ENCODE measurements at regions not wholly inside any gene's neighbourhood (a gene's known extent, or its start where the extent isn't known, plus 50 kb on each side); places are given as distances from the start of the nearest gene placed in this dataset.

- H3K4me1 ChIP-seq: no peaks in the 10 kb centered on the region
These were observed 177.3 kb upstream of the NAALADL2 start for GRCh38 chr3:174681784-174682183.

GRCh38 chr3:174685796-174686195 is 173.3 kb upstream of the NAALADL2 start:
- DNase-seq (ENCODE audit: extremely low spot score): no peak
- WGBS: 96% methylated on average over 4 of the region's 4 CpGs
- Histone ChIP-seq H3K36me3 (no peaks in the 10 kb centered on the region), H3K27ac (replicated peaks in 1 of 4) (no peak overlapping the region), H3K27me3 (no peaks in the 10 kb centered on the region), H3K4me1 (no peaks in the 10 kb centered on the region), H3K9me3 (no peaks in the 10 kb centered on the region), H3K4me3 (no peak overlapping the region)
- TF ChIP-seq POLR2A (IDR thresholded peaks at IDR 0.05; ENCODE audit: low read depth): no peak
- intact Hi-C loops (cut with DNase I): no loop called here

More at GRCh38 chr3:174681784-174682183, 177.3 kb upstream of the NAALADL2 start:
- Histone ChIP-seq H3K27me3 (no peaks in the 10 kb centered on the region), H3K9me3 (no peaks in the 10 kb centered on the region), H3K36me3 (no peaks in the 10 kb centered on the region), H3K27ac (replicated peaks in 1 of 4) (no peak overlapping the region), H3K4me3 (no peak overlapping the region)
- TF ChIP-seq EP300 (IDR thresholded peaks at IDR 0.05) (no peak), POLR2AphosphoS5 (IDR thresholded peaks at IDR 0.05) (no peak), POLR2A (IDR thresholded peaks at IDR 0.05; ENCODE audit: low read depth) (no peak), CTCF (IDR thresholded peaks at IDR 0.05) (no peak)
- WGBS: 93% methylated on average over 1 of the region's 1 CpG
- intact Hi-C loops (cut with DNase I): no loop called here
- DNase-seq (ENCODE audit: extremely low spot score): no peak

GRCh38 chr3:174697310-174697709 is 161.8 kb upstream of the NAALADL2 start:
- Histone ChIP-seq H3K27ac (replicated peaks in 1 of 4) (no peak overlapping the region), H3K36me3 (no peaks in the 10 kb centered on the region), H3K27me3 (no peaks in the 10 kb centered on the region), H3K4me1 (no peaks in the 10 kb centered on the region), H3K9me3 (no peaks in the 10 kb centered on the region), H3K4me3 (no peak overlapping the region)
- WGBS: 88% methylated on average over 1 of the region's 1 CpG
- TF ChIP-seq CTCF (IDR thresholded peaks at IDR 0.05): no peak
- TF ChIP-seq POLR2A (IDR thresholded peaks at IDR 0.05; ENCODE audit: low read depth): no peak
- TF ChIP-seq POLR2AphosphoS5 (IDR thresholded peaks at IDR 0.05): no peak
- no peak for TF ChIP-seq EP300 (IDR thresholded peaks at IDR 0.05)
- no peak for DNase-seq (ENCODE audit: extremely low spot score)
- intact Hi-C loops (cut with DNase I): no loop called here

- no peaks in the 10 kb centered on the region for H3K36me3 ChIP-seq
- intact Hi-C loops (cut with DNase I): no loop called here
These were observed 158.4 kb upstream of the NAALADL2 start for GRCh38 chr3:174700736-174701135.

GRCh38 chr3:174710612-174711011 is 148.5 kb upstream of the NAALADL2 start:
- TF ChIP-seq EP300 (IDR thresholded peaks at IDR 0.05) (no peak), CTCF (IDR thresholded peaks at IDR 0.05) (no peak), POLR2A (IDR thresholded peaks at IDR 0.05; ENCODE audit: low read depth) (no peak), POLR2AphosphoS5 (IDR thresholded peaks at IDR 0.05) (no peak)
- WGBS: 82% methylated on average over 2 of the region's 2 CpGs
- intact Hi-C loops (cut with DNase I): no loop called here
- H3K27ac ChIP-seq (replicated peaks in 1 of 4): no peak overlapping the region
- H3K9me3 ChIP-seq: no peaks in the 10 kb centered on the region
- no peaks in the 10 kb centered on the region for H3K4me1 ChIP-seq
- no peaks in the 10 kb centered on the region for H3K27me3 ChIP-seq
- no peak for DNase-seq (ENCODE audit: extremely low spot score)
- H3K4me3 ChIP-seq: no peak overlapping the region
- H3K36me3 ChIP-seq: no peaks in the 10 kb centered on the region

More at GRCh38 chr3:174700736-174701135, 158.4 kb upstream of the NAALADL2 start:
- no peak overlapping the region for H3K4me3 ChIP-seq
- no peaks in the 10 kb centered on the region for H3K9me3 ChIP-seq
- H3K27ac ChIP-seq (replicated peaks in 1 of 4): no peak overlapping the region
- no peaks in the 10 kb centered on the region for H3K27me3 ChIP-seq
- no peak for DNase-seq (ENCODE audit: extremely low spot score)
- no peaks in the 10 kb centered on the region for H3K4me1 ChIP-seq
- TF ChIP-seq EP300 (IDR thresholded peaks at IDR 0.05) (no peak), POLR2A (IDR thresholded peaks at IDR 0.05; ENCODE audit: low read depth) (no peak), CTCF (IDR thresholded peaks at IDR 0.05) (no peak), POLR2AphosphoS5 (IDR thresholded peaks at IDR 0.05) (no peak)
